H9 (cell line): ENCODE measurements at regions not wholly inside any gene's neighbourhood (a gene's known extent, or its start where the extent isn't known, plus 50 kb on each side); places are given as distances from the start of the nearest gene placed in this dataset.

Source experiments
- DNase-seq: peaks from one replicate; pipeline ENCODE4 v3.0.0-alpha.2; 2017
- H2AFZ ChIP-seq: one replicate; pipeline ENCODE4 v1.6.1; 2013; ENCODE audit warnings: mild to moderate bottlenecking, low read length, control low read depth, moderate library complexity
- H2AK5ac ChIP-seq: 2 replicates; pipeline ENCODE4 v1.6.1; 2013; ENCODE audit warnings: low read length, control low read depth, mixed read lengths; ENCODE audit not compliant: insufficient read length
- H2BK120ac ChIP-seq: one replicate; pipeline ENCODE4 v1.6.1; 2013; ENCODE audit warnings: low read depth, mild to moderate bottlenecking, low read length, control low read depth, inconsistent platforms; ENCODE audit not compliant: poor library complexity, severe bottlenecking
- H2BK12ac ChIP-seq: 2 replicates; pipeline ENCODE4 v1.6.1; 2013; ENCODE audit warnings: low read length, control low read depth, mixed read lengths, low read depth; ENCODE audit not compliant: insufficient read length
- H2BK15ac ChIP-seq: 2 replicates; pipeline ENCODE4 v1.6.1; 2013; ENCODE audit warnings: low read depth, low read length, control low read depth
- H2BK20ac ChIP-seq: one replicate; pipeline ENCODE4 v1.6.1; 2013; ENCODE audit warnings: low read depth, mild to moderate bottlenecking, low read length, control low read depth, inconsistent platforms; ENCODE audit not compliant: poor library complexity, severe bottlenecking
- H2BK5ac ChIP-seq: 2 replicates; pipeline ENCODE4 v1.6.1; 2013; ENCODE audit warnings: low read length, control low read depth, mixed read lengths; ENCODE audit not compliant: insufficient read length
- H3K14ac ChIP-seq: 2 replicates; pipeline ENCODE4 v1.6.1; 2013; ENCODE audit warnings: low read length, control low read depth; ENCODE audit not compliant: insufficient read depth
- H3K18ac ChIP-seq: 2 replicates; pipeline ENCODE4 v1.6.1; 2013; ENCODE audit warnings: low read depth, mild to moderate bottlenecking, mixed read lengths, low read length, control low read depth; ENCODE audit not compliant: insufficient read length
- H3K23ac ChIP-seq: 2 replicates; pipeline ENCODE4 v1.6.1; 2013; ENCODE audit warnings: low read length, control low read depth, mixed read lengths, low read depth; ENCODE audit not compliant: insufficient read length
- H3K23me2 ChIP-seq: 2 replicates; pipeline ENCODE4 v1.6.1; 2013; ENCODE audit warnings: low read depth, mild to moderate bottlenecking, mixed read lengths, low read length, control low read depth; ENCODE audit not compliant: insufficient read length, poor library complexity, severe bottlenecking
- H3K27ac ChIP-seq: 2 replicates; pipeline ENCODE4 v1.5.1; 2013; ENCODE audit warnings: low read length, control low read depth, mixed read lengths, low read depth; ENCODE audit not compliant: insufficient read length
- H3K27me3 ChIP-seq: 2 replicates; pipeline ENCODE4 v1.6.1; 2013; ENCODE audit warnings: low read length, control low read depth, inconsistent platforms; ENCODE audit not compliant: insufficient read depth
- H3K4ac ChIP-seq: 2 replicates; pipeline ENCODE4 v1.6.1; 2013; ENCODE audit warnings: low read depth, mild to moderate bottlenecking, control low read depth, inconsistent platforms, low read length, moderate library complexity
- H3K4me1 ChIP-seq: 2 replicates; pipeline ENCODE4 v1.6.1; 2013; ENCODE audit warnings: low read length, control low read depth, inconsistent platforms; ENCODE audit not compliant: insufficient read depth
- H3K4me2 ChIP-seq: 2 replicates; pipeline ENCODE4 v1.6.1; 2013; ENCODE audit warnings: low read length, control low read depth, mixed read lengths; ENCODE audit not compliant: insufficient read length, insufficient read depth
- H3K56ac ChIP-seq: 2 replicates; pipeline ENCODE4 v1.6.1; 2013; ENCODE audit warnings: low read depth, mild to moderate bottlenecking, mixed read lengths, low read length, control low read depth; ENCODE audit not compliant: insufficient read length
- H3K79me1 ChIP-seq: 2 replicates; pipeline ENCODE4 v1.6.1; 2013; ENCODE audit warnings: low read depth, mild to moderate bottlenecking, moderate library complexity, low read length, control low read depth, inconsistent platforms; ENCODE audit not compliant: insufficient read depth, poor library complexity, severe bottlenecking
- H3K79me2 ChIP-seq: 2 replicates; pipeline ENCODE4 v1.6.1; 2013; ENCODE audit warnings: low read length, control low read depth, inconsistent platforms; ENCODE audit not compliant: insufficient read depth
- H3K9ac ChIP-seq: 2 replicates; pipeline ENCODE4 v1.6.1; 2013; ENCODE audit warnings: low read length, control low read depth, mixed read lengths; ENCODE audit not compliant: insufficient read length; ENCODE audit errors: extremely low read depth
- H3K9me3 ChIP-seq: one replicate; pipeline ENCODE4 v1.6.1; 2013; ENCODE audit warnings: low read depth, low read length, inconsistent platforms; ENCODE audit not compliant: control insufficient read depth
- H3T11ph ChIP-seq: one replicate; pipeline ENCODE4 v1.6.1; 2013; ENCODE audit warnings: mild to moderate bottlenecking, low read length, control low read depth, inconsistent platforms
- H4K20me1 ChIP-seq: one replicate; pipeline ENCODE4 v1.6.1; 2013; ENCODE audit not compliant: control insufficient read depth, insufficient read length, insufficient read depth
- H4K5ac ChIP-seq: 2 replicates; pipeline ENCODE4 v1.6.1; 2013; ENCODE audit warnings: low read depth, mild to moderate bottlenecking, mixed read lengths, low read length, control low read depth; ENCODE audit not compliant: insufficient read length
- H4K8ac ChIP-seq: replicated peaks from 2 replicates; pipeline ENCODE4 v1.6.1; 2013; ENCODE audit warnings: low read length, control low read depth, mixed read lengths, low read depth; ENCODE audit not compliant: insufficient read length
- H4K91ac ChIP-seq: 2 replicates; pipeline ENCODE4 v1.6.1; 2013; ENCODE audit warnings: low read depth, mild to moderate bottlenecking, moderate library complexity, mixed read lengths, low read length, control low read depth; ENCODE audit not compliant: insufficient read length
- H3K27ac Mint-ChIP-seq, 3 experiments: 2 replicates in 2 of 3; 3 replicates in 1 of 3; pipeline ENCODE4 v1.8.0; 2020 to 2021; ENCODE audit warnings: mixed read lengths in 3 of 3, mild to moderate bottlenecking in 1 of 3, moderate library complexity in 1 of 3
- H3K27me3 Mint-ChIP-seq: 2 replicates; pipeline ENCODE4 v1.8.0; 2021; ENCODE audit warnings: low read depth, mild to moderate bottlenecking, moderate library complexity, mixed read lengths
- H3K36me3 Mint-ChIP-seq, 3 experiments: 2 replicates in 2 of 3; 3 replicates in 1 of 3; pipeline ENCODE4 v1.8.0; 2020 to 2021; ENCODE audit warnings: low read depth in 3 of 3, mixed read lengths in 3 of 3; ENCODE audit not compliant: insufficient read depth in 1 of 3
- H3K4me1 Mint-ChIP-seq, 2 experiments: 2 replicates each; pipeline ENCODE4 v1.8.0; 2020; ENCODE audit warnings: mixed read lengths in 2 of 2
- H3K4me3 Mint-ChIP-seq, 2 experiments: 2 replicates in 1 of 2; 3 replicates in 1 of 2; pipeline ENCODE4 v1.8.0; 2020 to 2021; ENCODE audit warnings: mild to moderate bottlenecking in 2 of 2, mixed read lengths in 2 of 2, moderate library complexity in 1 of 2
- H3K9me3 Mint-ChIP-seq, 2 experiments: 2 replicates in 1 of 2; 3 replicates in 1 of 2; pipeline ENCODE4 v1.8.0; 2020; ENCODE audit warnings: mild to moderate bottlenecking in 2 of 2, mixed read lengths in 2 of 2, moderate library complexity in 1 of 2
- CTCF ChIP-seq: fragments of 200-600 bp; sonication (generic); conservative IDR thresholded peaks from 3 replicates; pipeline ENCODE4 v1.8.0; 2021; ENCODE audit warnings: antibody characterized with exemption, mild to moderate bottlenecking
- WGBS: extraction: QIAGEN DNeasy Blood & Tissue Kit; methylation state at CpG from one replicate; pipeline ENCODE4 v1.1.7; 2013; ENCODE audit warnings: missing lambda C conversion rate, low lambda C conversion rate, mixed read lengths; ENCODE audit not compliant: insufficient read length; ENCODE audit errors: extremely low coverage; 5-methylcytosine and 5-hydroxymethylcytosine counted together

GRCh38 chr5:166086568-166086967 lies 2204.9 kb upstream of the WWC1 start:
- Histone ChIP-seq H2BK15ac (no peak overlapping the region), H3K56ac (no peak overlapping the region), H4K20me1 (no peaks in the 10 kb centered on the region), H3T11ph (no peak overlapping the region), H3K4me1 (peaks cover 6% of the 10 kb centered on the region; the same call in 1 of the 2 replicates), H3K27me3 (no peaks in the 10 kb centered on the region), H2BK20ac (no peak overlapping the region), H3K9ac (no peak overlapping the region), H2AFZ (no peak overlapping the region), H3K4me2 (no peak overlapping the region), H4K8ac (no peak overlapping the region), H2AK5ac (no peak overlapping the region), H3K79me2 (no peaks in the 10 kb centered on the region), H4K91ac (no peak overlapping the region), H2BK120ac (no peak overlapping the region), H4K5ac (no peak overlapping the region), H3K18ac (no peak overlapping the region), H3K14ac (no peak overlapping the region), H3K79me1 (no peaks in the 10 kb centered on the region), H3K27ac (no peak overlapping the region), H2BK5ac (no peak overlapping the region), H3K23me2 (no peaks in the 10 kb centered on the region), H3K23ac (no peak overlapping the region), H3K4ac (no peak overlapping the region), H3K9me3 (no peaks in the 10 kb centered on the region), H2BK12ac (no peak overlapping the region)
- WGBS, result no CpG with 5 or more reads among the region's 2 CpGs
- no peak for TF ChIP-seq CTCF
- Mint-ChIP-seq H3K4me3 (no peak overlapping the region; a peak in 1 of 5 replicates), H3K9me3 (peaks cover 0 to 3% of the 10 kb centered on the region in 2 experiments; a peak in 1 of 5 replicates), H3K4me1 (peaks cover 50 to 60% of the 10 kb centered on the region in 2 experiments), H3K36me3 (peaks cover 0 to 14% (median 3%) of the 10 kb centered on the region in 3 experiments; a peak in 2 of 7 replicates), H3K27ac (no peak overlapping the region), H3K27me3 (peaks cover 12% of the 10 kb centered on the region)
- no peak for DNase-seq
